Rectal smooth muscle tissue (tissue), 1 donor: ENCODE measurements at regions not wholly inside any gene's neighbourhood (a gene's known extent, or its start where the extent isn't known, plus 50 kb on each side); places are given as distances from the start of the nearest gene placed in this dataset.

Experiments used
- H3K27ac ChIP-seq: one replicate; pipeline ENCODE4 v1.7.0; 2013; ENCODE audit warnings: low read depth, low read length, inconsistent platforms
- H3K27me3 ChIP-seq: one replicate; pipeline ENCODE4 v1.7.0; 2013; ENCODE audit warnings: low read length; ENCODE audit not compliant: control insufficient read depth, insufficient read depth
- H3K36me3 ChIP-seq: one replicate; pipeline ENCODE4 v1.7.0; 2013; ENCODE audit warnings: low read length; ENCODE audit not compliant: control insufficient read depth, insufficient read depth
- H3K4me1 ChIP-seq: one replicate; pipeline ENCODE4 v1.7.0; 2013; ENCODE audit warnings: low read length; ENCODE audit not compliant: control insufficient read depth, insufficient read depth
- H3K4me3 ChIP-seq: one replicate; pipeline ENCODE4 v1.7.0; 2013; ENCODE audit warnings: low read length
- H3K9ac ChIP-seq: one replicate; pipeline ENCODE4 v1.7.0; 2013; ENCODE audit warnings: low read length

DNA sequence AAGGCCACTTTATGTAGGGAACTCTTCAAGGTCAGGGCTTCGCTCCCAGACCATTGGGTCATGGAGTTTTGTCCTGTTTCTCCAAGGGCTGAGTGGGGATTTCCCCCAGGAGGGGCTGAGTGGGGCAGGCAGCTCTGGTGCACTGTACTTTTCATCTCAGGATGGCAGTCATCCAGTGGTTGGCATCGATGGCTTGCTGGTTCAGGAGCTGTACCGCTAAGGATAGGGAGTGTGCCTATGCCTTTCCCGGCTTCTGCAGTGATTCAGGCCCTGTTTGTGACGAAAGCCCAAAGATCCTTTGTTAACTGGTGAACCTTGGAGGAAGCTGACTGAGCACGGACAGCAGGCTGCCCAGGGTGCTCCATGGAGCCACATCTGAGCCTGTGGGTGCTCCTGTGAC is 100.1 kb upstream of the GADD45A start:
- H3K27ac ChIP-seq, result no peak overlapping the region
- peaks cover under 1% of the 10 kb centered on the region for H3K4me1 ChIP-seq

GRCh38 chr1:67586596-67586995 is 98.4 kb upstream of the GADD45A start:
- Histone ChIP-seq H3K36me3 (no peaks in the 10 kb centered on the region), H3K9ac (no peak overlapping the region), H3K27ac (no peak overlapping the region), H3K4me1 (peaks cover 8% of the 10 kb centered on the region), H3K4me3 (no peak overlapping the region), H3K27me3 (no peaks in the 10 kb centered on the region)

More for the DNA sequence above, 100.1 kb upstream of the GADD45A start:
- no peaks in the 10 kb centered on the region for H3K27me3 ChIP-seq
- no peak overlapping the region for H3K4me3 ChIP-seq
- no peak overlapping the region for H3K9ac ChIP-seq
- H3K36me3 ChIP-seq, result no peaks in the 10 kb centered on the region

GRCh38 chr1:67588178-67588855 is 96.7 kb upstream of the GADD45A start:
- Histone ChIP-seq H3K9ac (no peak overlapping the region), H3K4me1 (peaks cover 8% of the 10 kb centered on the region), H3K27me3 (no peaks in the 10 kb centered on the region), H3K4me3 (no peak overlapping the region), H3K27ac (no peak overlapping the region), H3K36me3 (no peaks in the 10 kb centered on the region)

GRCh38 chr1:67589519-67590233 is 95.3 kb upstream of the GADD45A start:
- H3K27ac ChIP-seq, result no peak overlapping the region
- H3K9ac ChIP-seq, result no peak overlapping the region

GRCh38 chr1:67590329-67590728 is 94.7 kb upstream of the GADD45A start:
- Histone ChIP-seq H3K4me1 (peaks cover 8% of the 10 kb centered on the region), H3K27ac (peak overlapping the region; percentile 43)

More at GRCh38 chr1:67589519-67590233, 95.3 kb upstream of the GADD45A start:
- Histone ChIP-seq H3K27me3 (no peaks in the 10 kb centered on the region), H3K4me1 (peaks cover 8% of the 10 kb centered on the region), H3K4me3 (no peak overlapping the region), H3K36me3 (no peaks in the 10 kb centered on the region)

GRCh38 chr1:67594764-67595163 is 90.2 kb upstream of the GADD45A start:
- Histone ChIP-seq H3K27me3 (no peaks in the 10 kb centered on the region), H3K4me3 (no peak overlapping the region), H3K27ac (no peak overlapping the region), H3K9ac (no peak overlapping the region), H3K36me3 (no peaks in the 10 kb centered on the region), H3K4me1 (peaks cover 11% of the 10 kb centered on the region)

More at GRCh38 chr1:67590329-67590728, 94.7 kb upstream of the GADD45A start:
- Histone ChIP-seq H3K9ac (no peak overlapping the region), H3K27me3 (no peaks in the 10 kb centered on the region), H3K36me3 (no peaks in the 10 kb centered on the region), H3K4me3 (no peak overlapping the region)

DNA sequence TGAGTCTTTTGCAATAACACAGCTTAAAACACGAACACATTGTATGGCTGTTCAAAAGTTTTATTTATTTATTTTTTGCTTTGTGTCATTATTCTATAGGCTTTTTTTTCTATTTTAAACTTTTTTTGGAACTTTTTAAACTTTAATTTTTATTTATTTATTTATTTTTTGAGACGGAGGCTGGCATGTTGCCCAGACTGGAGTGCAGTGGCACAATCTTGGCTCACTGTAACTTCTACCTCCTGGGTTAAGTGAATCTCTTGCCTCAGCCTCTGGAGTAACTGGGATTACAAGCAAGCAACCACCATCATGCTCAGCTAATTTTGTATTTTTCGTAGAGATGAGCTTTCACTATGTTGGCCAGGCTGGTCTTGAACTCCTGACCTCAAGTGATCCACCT is 88.3 kb upstream of the GADD45A start:
- H3K27me3 ChIP-seq, result no peaks in the 10 kb centered on the region
- no peak overlapping the region for H3K9ac ChIP-seq
- peaks cover 3% of the 10 kb centered on the region for H3K4me1 ChIP-seq
- no peak overlapping the region for H3K27ac ChIP-seq
- H3K36me3 ChIP-seq, result no peaks in the 10 kb centered on the region
- no peak overlapping the region for H3K4me3 ChIP-seq

DNA sequence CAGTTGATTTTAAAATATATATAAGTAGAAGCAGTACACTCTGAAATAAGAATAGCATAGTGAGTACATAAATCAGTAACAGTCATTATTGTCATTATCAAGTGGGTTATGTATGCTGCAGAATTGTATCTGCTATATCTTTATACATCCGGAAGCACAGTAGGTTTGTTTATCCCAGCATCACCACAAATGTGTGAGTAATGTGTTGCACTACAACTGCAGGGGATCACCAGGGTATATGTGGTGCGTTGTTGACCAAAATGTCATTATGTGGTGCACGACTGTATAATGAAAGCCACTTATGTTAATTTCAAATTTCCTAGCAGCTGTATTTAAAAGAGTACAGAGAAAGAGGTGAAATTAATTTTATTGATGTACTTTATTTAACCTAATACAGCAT is 87.7 kb upstream of the GADD45A start:
- Histone ChIP-seq H3K27ac (no peak overlapping the region), H3K9ac (no peak overlapping the region), H3K36me3 (no peaks in the 10 kb centered on the region), H3K27me3 (no peaks in the 10 kb centered on the region), H3K4me1 (peaks cover 3% of the 10 kb centered on the region), H3K4me3 (no peak overlapping the region)

- Histone ChIP-seq H3K9ac (no peak overlapping the region), H3K4me1 (peaks cover 3% of the 10 kb centered on the region), H3K36me3 (no peaks in the 10 kb centered on the region), H3K4me3 (no peak overlapping the region), H3K27ac (no peak overlapping the region), H3K27me3 (no peaks in the 10 kb centered on the region)
Measured at GRCh38 chr1:67599085-67599484, 85.9 kb upstream of the GADD45A start.

GRCh38 chr1:67601539-67601938 is 83.5 kb upstream of the GADD45A start:
- no peaks in the 10 kb centered on the region for H3K36me3 ChIP-seq
- no peak overlapping the region for H3K27ac ChIP-seq
- peaks cover 3% of the 10 kb centered on the region for H3K4me1 ChIP-seq
- H3K4me3 ChIP-seq, result no peak overlapping the region
- H3K27me3 ChIP-seq, result no peaks in the 10 kb centered on the region
- no peak overlapping the region for H3K9ac ChIP-seq

GRCh38 chr1:67601955-67602354 is 83.0 kb upstream of the GADD45A start:
- H3K27me3 ChIP-seq, result no peaks in the 10 kb centered on the region
- peaks cover 3% of the 10 kb centered on the region for H3K4me1 ChIP-seq
- H3K27ac ChIP-seq, result no peak overlapping the region
- H3K9ac ChIP-seq, result no peak overlapping the region
- H3K36me3 ChIP-seq, result no peaks in the 10 kb centered on the region
- no peak overlapping the region for H3K4me3 ChIP-seq

- Histone ChIP-seq H3K36me3 (no peaks in the 10 kb centered on the region), H3K27me3 (no peaks in the 10 kb centered on the region), H3K9ac (no peak overlapping the region), H3K4me1 (no peaks in the 10 kb centered on the region), H3K4me3 (no peak overlapping the region), H3K27ac (no peak overlapping the region)
Measured at GRCh38 chr1:67604778-67605177, 80.2 kb upstream of the GADD45A start.
